NCI-H345 (cell line): ENCODE measurements at regions not wholly inside any gene's neighbourhood (a gene's known extent, or its start where the extent isn't known, plus 50 kb on each side); places are given as distances from the start of the nearest gene placed in this dataset.
"Not testable (repeated sequence)": the region's sequence is repeated elsewhere in the genome, so short reads cannot be mapped to it uniquely, and the experiment has no call there.

ENCODE experiments used
- DNase-seq: peaks from one replicate; lab custom pipeline; 2025; lab: John Stamatoyannopoulos, UW

DNA sequence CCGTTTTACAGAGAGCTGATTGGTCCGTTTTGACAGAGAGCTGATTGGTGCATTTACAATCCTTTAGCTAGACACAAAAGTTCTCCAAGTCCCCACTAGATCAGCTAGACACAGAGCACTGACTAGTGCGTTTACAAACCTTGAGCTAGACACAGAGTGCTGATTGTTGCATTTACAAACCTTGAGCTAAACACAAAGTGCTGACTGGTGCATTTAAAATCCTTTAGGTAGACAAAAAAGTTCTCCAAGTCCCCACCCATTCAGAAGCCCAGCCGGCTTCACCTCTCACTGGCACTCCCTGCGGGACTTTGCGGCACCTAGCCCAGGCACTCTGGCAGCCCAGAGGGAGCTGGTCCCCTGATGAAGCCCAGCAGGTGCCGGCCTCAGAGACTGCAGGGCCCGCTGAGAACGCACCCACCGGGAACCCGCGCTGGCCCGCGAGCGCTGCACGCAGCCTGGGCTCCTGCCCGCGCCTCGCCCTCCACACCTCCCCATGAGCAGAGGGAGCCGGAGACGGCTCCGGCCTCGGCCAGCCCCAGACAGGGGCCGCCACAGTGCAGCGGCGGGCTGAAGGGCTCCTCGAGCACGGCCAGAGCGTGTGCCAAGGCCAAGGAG lies 508.1 kb upstream of the CHAC2 start:
- no peak for DNase-seq

DNA sequence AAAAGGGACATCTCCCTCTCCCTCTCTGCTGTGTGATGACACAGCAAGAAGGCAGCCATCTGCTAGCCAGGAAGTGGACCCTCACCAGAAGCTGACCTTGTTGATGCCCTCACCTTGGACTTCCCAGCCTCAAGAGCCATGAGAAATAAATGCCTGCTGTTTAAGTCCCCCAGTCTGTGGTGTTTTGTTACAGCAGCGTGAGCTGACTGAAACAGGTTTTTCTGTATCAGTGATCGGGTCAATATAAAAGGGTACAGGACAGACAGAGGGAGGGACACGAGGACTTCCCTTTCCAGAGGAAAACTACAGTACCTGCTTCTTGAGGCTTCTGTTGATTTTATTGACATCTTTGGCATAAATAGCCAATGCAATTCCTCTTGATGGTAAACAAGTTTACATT lies 510.3 kb upstream of the CHAC2 start:
- DNase-seq: no peak

DNA sequence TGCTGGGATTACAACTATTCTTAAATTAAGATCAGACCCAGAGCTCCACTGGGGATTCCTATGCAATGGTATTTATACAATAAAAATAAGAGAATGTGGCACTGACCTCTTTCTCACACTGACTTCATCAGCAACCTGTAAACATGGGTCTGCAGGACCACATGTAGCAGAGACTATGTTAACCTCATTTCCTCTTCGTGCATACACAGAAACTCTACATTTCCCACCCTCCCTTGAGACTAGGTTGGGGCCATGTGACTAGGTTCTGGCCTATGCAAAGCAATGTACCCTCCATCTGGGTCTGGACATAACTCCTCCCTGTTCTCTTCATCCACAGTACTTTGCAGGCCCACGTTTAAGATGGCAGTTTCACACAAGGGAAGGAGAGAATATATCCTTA lies 514.4 kb upstream of the CHAC2 start:
- no peak for DNase-seq

DNA sequence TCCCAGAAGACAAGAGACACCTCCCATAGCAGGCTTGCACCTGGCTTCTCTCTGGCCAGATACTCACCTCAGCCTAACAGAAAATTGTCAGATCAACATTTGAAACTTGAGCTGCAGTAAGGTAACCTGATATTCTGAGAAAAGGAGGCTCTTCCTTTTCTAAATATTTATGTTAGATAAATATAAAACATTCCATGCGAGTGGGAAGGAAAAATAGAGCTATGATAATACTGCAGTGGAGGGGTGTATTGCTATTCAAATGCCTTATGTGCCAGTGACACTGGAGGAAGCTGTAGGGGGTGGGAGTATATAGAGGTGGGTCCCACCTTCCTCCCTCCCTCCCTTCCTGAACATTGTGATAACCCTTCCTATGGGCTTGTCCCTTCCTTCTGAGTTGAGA lies 515.5 kb upstream of the CHAC2 start:
- peak; percentile 26 for DNase-seq

DNA sequence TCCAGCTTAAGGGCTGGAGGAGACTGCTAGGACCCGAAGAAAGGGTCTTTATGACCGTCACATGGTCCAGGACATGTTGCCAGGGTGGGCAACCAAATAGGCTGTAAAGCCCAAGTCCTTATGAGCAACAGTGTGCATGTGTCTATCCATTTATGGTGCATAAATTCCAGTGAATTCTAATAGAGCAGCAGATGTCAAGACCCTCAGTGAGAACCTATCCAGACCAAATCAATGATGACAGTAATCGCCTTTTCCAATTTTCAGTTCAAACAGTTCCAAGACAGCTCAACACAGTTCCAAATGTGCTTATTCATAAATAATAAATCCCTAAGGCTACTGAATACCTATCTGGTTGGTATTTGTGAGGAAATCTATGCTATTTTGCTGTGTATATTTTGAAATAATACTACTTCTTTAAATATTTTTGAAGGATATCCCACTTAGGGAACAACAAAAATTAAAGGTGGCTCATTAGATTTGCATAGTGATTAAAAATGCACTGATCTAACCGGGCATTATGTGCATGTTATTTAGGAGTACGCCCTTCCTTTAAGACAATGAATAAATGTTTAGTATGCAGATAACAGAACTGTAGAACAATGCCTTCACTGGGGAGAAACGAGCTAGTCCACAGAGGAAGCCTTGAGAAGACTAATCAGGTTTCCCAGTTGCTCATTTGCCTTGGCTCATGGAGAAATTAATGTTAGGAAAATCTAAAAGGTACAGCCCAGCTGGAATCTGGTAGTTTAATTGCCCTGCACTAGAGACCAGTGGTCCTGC lies 519.5 kb upstream of the CHAC2 start:
- DNase-seq: no peak

DNA sequence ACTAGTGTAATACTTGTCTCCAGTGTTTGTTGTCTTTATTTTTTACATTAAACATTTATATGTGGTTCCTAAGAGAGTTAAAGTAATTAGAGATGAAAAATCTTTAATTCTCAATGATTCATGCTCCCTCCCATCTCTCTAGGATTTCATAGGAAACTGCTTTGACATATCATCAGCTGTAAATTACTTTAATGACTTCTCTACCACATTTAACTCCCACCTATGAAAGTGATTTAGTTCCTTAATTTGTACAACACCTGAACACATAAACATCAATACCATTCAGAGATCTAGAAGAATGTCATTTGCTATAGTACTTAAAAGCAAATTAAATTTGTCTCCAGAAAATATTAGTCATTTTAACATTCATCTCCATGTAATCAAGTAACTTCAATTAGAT lies 524.2 kb upstream of the CHAC2 start:
- no peak for DNase-seq

DNA sequence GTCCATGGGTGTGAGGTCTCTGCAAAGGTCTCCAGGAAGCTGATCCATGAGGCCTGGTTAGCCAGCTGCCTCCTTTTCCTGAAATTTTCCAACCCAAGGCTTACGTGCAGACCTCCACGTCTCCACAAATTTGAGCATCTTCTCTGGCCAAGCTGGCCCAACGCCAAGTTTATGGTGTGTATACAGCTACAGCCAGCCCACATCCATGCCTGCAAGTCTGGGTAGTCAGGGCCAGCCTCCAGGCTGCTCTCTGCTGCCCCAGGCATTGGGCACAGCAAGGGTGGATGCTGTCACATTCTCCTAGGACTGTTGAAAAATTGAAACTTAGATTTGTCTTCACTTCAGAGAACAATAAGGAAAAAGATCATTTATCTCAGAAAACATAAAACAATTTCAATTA lies 525.5 kb upstream of the CHAC2 start:
- no peak for DNase-seq

DNA sequence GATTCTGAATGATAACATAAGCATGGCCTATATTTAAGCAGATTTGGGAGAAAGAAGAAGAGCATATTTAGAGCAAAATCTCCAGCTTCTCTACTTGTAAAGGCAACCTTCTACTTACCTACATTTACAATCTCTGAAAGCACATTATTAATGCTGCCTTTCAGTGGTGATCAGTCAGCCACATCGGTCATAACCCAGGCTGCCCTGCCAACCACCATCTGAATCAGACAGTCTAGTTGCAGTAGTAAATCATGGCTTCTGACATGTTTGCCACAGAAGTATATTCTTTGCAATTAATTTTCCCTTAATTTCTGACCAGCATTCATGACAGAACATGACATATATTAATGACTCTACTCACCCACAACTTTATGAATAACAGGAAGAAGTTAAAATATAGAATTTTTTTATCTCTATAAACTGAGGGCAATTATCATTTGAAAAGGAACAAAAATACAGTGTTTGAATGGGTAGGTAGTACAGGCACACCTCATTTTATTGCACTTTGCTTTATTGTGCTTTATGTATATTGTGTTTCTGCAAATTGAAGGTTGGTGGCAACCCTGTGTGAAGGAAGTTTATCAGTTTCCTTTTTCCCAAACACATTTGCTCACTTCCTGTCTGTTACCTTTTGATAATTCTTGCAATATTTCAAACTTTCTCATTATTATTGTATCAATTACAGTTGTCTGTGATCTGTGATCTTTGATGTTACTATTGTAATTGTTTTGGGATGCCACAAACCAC lies 531.6 kb upstream of the CHAC2 start:
- DNase-seq: no peak

DNA sequence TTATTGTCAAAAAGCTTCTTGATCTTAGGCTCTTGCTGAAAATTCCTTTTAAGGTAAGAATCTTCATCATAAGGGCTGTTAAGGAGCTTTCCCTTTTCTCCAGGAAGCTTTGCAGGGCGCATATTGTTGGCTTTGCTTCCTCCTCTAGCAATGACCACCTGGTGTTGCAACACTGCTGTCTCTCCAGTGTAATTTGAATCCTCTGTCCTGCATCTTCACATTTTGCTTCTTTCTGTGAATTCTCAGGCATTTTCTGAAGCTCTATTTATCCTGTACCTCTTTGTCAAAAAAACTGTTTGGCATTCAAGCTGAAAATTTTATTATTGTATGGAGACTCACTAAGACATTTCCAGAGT lies 533.1 kb upstream of the CHAC2 start:
- DNase-seq: no peak

DNA sequence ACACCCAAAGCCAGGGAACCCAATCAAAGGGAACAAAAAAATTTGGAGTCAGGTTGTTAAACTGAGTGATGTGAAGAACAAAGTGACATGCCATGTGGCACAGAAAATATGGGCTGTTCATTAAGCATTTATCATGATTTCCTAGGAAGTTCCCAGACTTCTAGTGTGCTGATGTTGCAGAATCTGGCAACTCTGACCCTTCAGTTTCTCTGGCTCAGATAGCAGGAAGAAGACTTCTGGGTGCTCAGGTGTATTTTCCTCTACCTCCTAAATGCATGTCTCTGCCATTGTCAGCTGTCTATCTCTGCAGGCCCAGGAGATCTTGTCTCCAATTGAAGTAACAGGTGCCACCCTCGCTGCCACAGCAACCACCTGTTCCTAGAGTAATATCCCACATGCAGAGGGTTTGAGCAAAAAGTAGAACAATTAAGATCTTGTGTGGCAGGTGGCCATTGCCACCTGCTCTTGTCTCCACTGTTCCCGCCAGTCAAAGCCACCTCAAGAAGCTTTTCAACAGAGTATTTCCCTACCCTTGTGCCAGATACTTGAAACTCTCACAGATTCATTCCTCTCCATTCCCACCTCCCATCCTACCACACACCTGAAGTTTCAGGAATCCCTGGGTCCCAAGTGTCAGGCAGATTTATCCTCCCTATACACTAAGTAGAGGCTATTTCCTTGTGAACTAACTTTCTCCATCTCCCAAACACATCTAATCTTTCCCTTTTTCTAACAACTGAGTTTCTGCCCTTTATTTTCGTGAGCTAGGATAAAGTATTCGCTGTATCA lies 533.7 kb upstream of the CHAC2 start:
- no peak for DNase-seq

DNA sequence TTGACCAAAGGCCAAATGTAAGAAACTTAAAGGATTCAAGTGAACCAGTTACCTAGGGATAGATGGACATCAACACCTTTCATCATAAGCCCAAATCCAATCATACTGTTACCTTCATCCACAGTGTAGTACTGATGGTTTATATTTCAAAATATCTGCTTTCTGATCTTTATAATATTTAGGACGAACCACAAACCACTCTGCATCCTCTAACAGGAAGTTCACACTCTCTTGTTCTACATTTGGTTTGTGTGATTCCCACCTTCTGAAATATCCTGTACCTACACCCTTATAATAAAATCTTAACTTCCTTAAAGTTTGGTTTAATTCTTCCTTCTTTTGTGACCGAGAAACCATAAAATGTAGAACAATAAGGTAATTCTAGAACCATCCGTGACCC lies 535.7 kb upstream of the CHAC2 start:
- no peak for DNase-seq

DNA sequence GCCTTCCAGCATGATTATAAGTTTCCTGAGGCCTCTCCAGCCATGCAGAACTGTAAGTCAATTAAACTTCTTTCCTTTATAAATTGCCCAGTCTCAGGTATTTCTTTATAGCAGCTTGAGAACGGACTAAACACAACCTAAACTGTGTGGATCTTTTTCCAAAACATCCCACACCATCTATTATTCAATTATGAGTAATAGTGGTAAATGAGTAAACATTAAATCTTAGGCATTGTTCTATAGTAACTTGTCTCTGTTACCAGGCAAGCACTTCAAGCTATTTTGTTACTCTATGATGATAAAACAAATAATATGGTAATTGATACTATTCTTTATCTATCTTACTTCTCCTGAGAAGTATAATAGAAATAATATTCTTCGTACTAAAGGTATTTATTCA lies 536.9 kb upstream of the CHAC2 start:
- DNase-seq: no peak

DNA sequence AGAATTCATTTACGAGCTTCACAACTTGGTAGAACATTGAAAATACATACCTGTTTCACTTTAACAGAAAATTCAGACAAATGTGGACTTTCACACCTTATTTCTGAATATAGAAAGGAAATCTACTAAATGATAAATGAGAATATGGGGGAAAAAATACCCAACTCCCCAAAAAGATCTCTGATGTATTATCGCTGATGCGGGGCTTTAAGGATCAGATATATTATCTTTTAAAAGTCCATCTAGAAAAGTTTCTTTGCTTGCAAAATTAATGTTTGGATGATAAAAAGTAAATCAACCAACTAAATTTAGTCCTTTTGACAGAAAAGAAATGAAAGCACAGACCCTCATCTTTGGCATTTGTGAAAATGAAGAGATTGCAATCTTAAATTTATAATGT lies 540.1 kb upstream of the CHAC2 start:
- DNase-seq: no peak

DNA sequence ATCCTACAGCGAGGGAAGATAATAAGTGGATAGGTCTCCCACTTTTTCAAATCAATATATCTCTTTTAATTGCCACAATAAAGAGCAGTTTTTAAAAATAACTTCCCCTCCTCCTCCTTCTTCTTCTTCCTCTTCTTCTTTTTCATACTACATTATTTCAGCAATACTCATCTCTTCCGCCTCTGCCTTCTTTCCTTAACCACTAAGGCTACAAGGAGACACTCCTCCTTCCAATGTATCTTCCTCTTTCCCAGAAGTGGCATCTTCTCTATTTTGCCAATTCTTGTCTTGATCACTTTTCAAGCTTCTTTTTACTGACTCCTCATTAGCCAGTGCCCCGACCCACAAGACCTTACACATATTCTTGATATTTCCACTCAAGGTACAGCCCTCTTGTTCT lies 546.6 kb upstream of the CHAC2 start:
- no peak for DNase-seq

DNA sequence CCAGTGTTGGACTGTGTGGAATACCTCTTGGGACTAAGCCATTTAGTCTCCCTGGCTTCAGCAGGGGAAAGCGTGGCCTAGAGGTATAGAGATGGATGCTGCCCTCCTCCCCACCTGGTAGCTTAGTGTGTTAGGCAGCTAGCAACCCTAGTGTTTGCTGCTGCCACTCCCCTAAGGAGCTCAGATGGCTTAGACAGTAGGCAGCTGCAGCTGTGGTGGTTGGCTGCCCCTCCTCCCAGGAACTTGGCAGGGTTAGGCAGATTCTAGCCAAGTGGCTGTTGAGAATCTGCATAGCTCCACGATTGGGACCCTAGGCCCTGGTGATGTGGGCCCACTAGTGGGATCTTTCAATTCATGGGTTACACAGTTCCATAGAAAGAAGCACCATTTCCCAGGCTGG lies 550.4 kb upstream of the CHAC2 start:
- DNase-seq: no peak

DNA sequence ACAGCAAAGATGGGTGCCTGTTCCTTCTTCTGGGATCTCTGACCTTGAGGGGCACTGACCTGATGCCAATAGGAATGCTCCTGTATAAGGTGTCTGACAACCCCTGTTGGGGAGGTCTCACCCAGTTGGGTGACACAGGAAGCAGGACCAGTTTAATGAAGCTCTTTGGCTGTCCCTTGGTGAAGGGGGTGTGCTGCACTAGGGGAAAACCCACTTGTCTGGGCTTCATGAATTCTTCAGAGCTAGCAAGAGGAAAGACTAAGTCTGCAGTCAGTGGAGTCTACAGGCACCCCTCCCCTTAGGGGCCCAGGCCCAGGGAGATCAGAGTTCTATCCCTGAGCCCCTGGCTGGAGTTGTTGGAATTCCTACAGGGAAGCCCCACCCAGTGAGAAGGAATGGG lies 550.8 kb upstream of the CHAC2 start:
- no peak for DNase-seq

DNA sequence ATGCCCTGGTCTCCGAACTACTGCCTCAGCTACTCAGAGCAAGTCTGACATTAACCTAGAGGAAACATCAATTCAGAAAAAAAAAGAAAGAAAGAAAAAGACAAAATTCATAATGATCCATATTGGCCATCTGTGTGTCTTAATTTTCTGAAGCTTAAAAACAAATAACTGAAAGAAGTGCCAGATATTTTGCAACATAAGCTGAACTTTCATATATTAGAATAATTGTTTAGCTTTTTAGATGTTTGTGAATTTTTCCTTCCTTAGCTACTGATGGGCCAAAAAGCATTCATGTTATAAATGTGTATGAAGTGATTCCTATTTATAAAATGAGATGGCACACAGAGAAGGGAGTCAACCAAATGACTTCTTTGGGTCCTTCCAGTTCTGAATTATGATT lies 555.0 kb upstream of the CHAC2 start:
- no peak for DNase-seq

DNA sequence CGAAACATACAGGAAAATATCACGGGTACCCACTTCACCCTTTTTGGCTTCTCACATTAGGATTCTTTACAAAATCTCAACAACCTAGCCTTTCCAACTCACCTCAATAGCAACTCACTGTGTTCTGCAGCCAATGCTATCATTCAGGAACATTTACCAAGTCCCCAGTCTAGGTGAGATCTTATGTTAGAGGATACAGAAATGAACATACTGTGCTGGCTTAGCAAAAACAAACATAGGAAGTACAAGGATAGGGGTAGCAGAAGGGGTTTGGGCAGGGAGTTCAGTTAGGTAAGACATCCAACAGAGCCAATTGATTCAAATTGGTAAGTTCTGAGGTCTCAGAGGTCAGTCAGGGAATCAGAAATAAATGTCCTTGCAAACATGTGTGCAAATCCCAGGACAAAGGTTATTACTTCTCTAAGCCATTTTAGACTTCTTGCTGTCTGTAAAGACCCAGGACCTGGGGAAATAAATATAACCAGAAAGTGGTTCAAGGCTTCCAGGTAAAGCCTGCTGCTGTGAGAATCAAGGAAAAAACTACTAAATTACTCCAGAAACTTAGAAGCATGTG lies 556.3 kb upstream of the CHAC2 start:
- no peak for DNase-seq

DNA sequence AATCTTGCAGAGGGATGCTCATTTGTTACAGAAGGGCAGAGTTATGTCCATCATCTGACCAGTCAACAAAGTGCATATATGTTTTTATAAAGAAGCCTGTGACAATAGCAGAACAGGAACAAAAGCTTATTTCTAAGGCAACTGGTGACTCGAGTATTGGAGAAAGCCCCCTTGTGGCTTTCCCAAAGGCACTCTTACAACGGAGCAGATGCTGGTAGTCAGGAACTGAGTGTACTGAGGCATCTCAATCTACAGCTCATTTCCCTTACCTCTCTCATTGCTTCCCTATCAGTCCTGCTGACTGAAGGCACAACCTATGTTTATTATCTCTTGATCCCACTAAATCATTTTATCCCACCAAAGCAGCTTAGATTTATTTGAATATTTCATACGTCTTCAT lies 557.1 kb upstream of the CHAC2 start:
- no peak for DNase-seq

DNA sequence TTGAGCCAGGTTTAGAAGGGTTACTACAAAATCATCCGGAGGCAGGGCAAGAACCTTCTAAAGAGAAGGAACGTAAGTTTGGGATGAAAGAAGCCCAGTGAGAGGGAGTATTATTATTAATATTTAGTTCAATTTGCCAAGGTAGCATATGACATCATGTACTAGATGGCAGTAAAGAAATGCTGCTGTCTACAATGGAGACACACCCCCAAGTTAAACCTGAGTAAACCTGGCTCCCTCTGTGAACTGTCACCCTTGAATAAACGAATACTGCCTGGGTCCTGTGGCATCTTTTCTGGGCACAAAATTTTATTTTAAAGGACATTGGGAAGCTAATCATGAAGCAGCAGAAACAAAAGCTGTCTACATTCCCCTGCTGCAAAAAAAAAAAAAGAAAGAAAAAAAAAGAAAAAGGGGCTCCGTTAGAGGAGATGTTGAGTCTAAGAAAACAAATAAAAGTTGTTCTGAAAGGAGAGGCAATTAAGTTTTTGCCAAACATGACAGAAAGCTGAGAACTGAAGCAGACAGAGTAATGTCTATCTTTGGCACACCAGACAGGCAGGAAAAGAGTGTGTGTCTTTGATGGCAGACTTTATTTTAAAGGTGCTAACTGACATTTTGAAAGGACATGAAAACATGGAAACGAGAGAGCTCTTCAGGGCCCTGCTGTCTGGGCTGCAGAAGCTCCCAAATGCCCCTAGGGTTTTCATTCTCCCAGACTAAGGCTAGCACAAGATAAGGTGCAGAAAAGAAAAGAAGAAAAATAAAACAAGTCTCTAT lies 557.7 kb upstream of the CHAC2 start:
- no peak for DNase-seq

DNA sequence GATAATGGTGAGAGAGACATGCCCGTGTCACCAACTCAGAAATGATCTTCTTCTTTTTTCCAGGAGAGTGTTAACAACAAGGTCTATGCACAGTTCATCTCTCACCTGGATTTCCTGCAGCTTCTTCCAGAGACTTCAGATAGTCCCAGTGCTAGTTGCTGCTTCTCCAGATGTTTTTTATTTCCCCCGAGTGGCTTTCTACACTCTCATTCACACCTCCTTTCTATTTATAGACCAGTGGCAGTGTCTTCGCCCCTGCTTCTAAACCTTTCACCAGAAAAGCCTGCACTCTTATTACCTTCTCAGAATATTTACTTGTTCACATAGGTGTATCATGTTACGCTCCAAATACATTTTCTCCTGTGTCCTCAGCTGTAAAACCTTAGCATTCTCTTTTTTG lies 558.8 kb upstream of the CHAC2 start:
- DNase-seq: no peak

DNA sequence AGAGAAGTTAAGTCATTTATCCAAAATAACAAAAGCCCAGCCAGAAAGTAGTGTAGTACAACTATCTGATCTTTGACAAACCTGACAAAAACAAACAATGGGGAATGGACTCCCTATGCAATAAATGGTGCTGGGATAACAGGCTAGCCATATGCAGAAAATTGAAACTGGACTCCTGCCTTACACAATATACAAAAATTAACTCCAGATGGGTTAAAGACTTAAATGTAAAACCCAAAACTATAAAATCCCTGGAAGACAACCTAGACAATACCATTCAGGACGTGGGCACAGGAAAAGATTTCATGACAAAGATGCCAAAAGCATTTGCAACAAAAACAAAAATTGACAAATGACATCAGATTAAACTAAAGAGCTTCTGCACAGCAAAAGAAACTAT lies 561.4 kb upstream of the CHAC2 start:
- DNase-seq: not testable (repeated sequence)
